Right renal cortex interstitium (tissue), 3 donors: ENCODE measurements at regions not wholly inside any gene's neighbourhood (a gene's known extent, or its start where the extent isn't known, plus 50 kb on each side); places are given as distances from the start of the nearest gene placed in this dataset.
"Not testable (repeated sequence)": the region's sequence is repeated elsewhere in the genome, so short reads cannot be mapped to it uniquely, and the experiment has no call there.

ENCODE experiments used
- DNase-seq, 3 donors: peaks; one replicate each; pipeline ENCODE4 v3.0.0-alpha.2; 2013; ENCODE audit warnings: low read depth in 3 of 3, low spot score in 2 of 3

GRCh38 chr5:124103056-124103455 is 591.1 kb downstream of the CSNK1G3 start:
- DNase-seq, result not testable (repeated sequence)

- DNase-seq, result no peak
Observed at GRCh38 chr5:124102486-124102885, 590.5 kb downstream of the CSNK1G3 start.

- no peak for DNase-seq
Observed at GRCh38 chr5:124093658-124094057, 581.7 kb downstream of the CSNK1G3 start.

- DNase-seq, result no peak
Observed at GRCh38 chr5:124090115-124090514, 578.1 kb downstream of the CSNK1G3 start.

- DNase-seq, result no peak
Observed at GRCh38 chr5:124089578-124089977, 577.6 kb downstream of the CSNK1G3 start.

- no peak for DNase-seq
Observed at GRCh38 chr5:124088289-124089032, 576.5 kb downstream of the CSNK1G3 start.

- no peak for DNase-seq
Observed at GRCh38 chr5:124087752-124088151, 575.8 kb downstream of the CSNK1G3 start.

GRCh38 chr5:124080256-124080655 is 568.3 kb downstream of the CSNK1G3 start:
- no peak for DNase-seq

- DNase-seq, result no peak
Observed at GRCh38 chr5:124079062-124079461, 567.1 kb downstream of the CSNK1G3 start.

- no peak for DNase-seq
Observed at GRCh38 chr5:124074500-124074899, 562.5 kb downstream of the CSNK1G3 start.

GRCh38 chr5:124072570-124072969 is 560.6 kb downstream of the CSNK1G3 start:
- no peak for DNase-seq

GRCh38 chr5:124071039-124071438 is 559.1 kb downstream of the CSNK1G3 start:
- no peak for DNase-seq

- no peak for DNase-seq
Observed at GRCh38 chr5:124065508-124065907, 553.5 kb downstream of the CSNK1G3 start.

- no peak for DNase-seq
Observed at GRCh38 chr5:124064956-124065355, 553.0 kb downstream of the CSNK1G3 start.

GRCh38 chr5:124061663-124062062 is 549.7 kb downstream of the CSNK1G3 start:
- no peak for DNase-seq

- no peak for DNase-seq
Observed at GRCh38 chr5:124061068-124061430, 549.1 kb downstream of the CSNK1G3 start.

- DNase-seq, result no peak
Observed at GRCh38 chr5:124060413-124061067, 548.6 kb downstream of the CSNK1G3 start.

GRCh38 chr5:124060011-124060410 is 548.0 kb downstream of the CSNK1G3 start:
- no peak for DNase-seq

GRCh38 chr5:124059200-124059599 is 547.2 kb downstream of the CSNK1G3 start:
- no peak for DNase-seq

GRCh38 chr5:124057724-124058231 is 545.8 kb downstream of the CSNK1G3 start:
- no peak for DNase-seq

- peak in 2 of 3 donors; percentile 56 to 60 for DNase-seq
Observed at GRCh38 chr5:124056991-124057723, 545.2 kb downstream of the CSNK1G3 start.
